HG03159 (cell line): ENCODE measurements at regions not wholly inside any gene's neighbourhood (a gene's known extent, or its start where the extent isn't known, plus 50 kb on each side); places are given as distances from the start of the nearest gene placed in this dataset.
A peak's percentile ranks its signal among the peaks of the same experiment; 100 is the strongest.
"Not testable (repeated sequence)": the region's sequence is repeated elsewhere in the genome, so short reads cannot be mapped to it uniquely, and the experiment has no call there.

Source experiments
- ATAC-seq: cut with Tn5 transposase; IDR thresholded peaks from one replicate; pipeline ENCODE4 v1.9.1; 2021; ENCODE audit warnings: mild to moderate bottlenecking, moderate library complexity; ENCODE audit not compliant: unreplicated experiment

DNA sequence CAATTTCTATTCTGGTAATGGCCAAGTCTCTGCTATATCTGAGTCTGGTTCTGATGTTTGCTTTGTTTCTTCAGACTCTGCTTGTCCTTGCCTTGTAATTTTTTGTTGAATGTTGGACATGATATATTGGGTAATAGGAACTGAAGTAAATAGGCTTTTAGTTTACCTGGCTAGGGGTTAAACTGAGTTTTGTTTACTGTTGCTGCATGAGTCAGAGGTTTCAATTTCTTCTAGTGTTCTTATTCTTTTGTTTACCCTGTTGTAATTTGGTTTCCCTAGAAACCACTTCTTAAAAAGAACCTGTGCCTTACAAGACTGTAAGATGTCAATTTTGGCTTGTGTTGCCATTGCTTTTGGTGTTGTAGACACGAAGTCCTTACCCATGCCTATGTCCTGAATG is 285.0 kb upstream of the KCNH7 start:
- peak; percentile 57 for ATAC-seq

DNA sequence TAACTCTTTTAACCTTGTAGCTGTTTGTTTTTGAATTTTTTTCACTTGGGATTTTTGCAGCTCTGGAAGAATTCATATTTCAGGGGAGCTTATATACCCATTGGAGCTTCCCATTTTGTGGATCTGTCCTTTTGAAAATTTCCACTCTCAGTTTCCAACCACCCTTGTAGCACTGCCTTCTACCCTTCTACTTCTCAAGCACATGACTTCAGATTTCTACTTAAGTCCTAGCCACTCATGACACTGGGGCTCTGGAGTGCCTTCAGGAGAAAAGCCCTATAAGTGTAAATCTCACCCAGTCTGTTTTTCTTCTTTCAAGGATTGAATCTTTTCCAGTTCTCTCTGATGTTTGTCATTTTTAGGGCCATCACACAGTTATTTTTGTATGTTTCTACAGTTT is 283.7 kb upstream of the KCNH7 start:
- ATAC-seq: no peak

DNA sequence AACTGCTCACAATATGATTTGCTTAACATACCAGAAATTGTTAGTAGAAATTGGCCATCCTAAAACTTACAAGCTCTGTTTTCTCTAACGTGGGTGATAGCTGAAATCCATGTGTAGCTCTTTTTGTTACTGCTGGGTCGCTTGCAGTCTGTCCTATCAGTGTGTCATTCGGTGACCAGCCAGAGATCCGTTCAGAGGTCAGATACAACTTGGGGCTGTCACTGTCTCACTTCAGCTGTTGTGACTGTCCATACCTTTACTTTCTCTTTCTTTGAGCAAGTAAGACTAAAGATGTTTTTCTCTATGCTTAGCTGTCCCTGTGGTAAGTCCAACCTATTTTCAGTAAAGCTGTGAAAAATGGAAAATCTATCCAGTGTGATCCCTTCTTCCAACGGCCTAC is 282.9 kb upstream of the KCNH7 start:
- no peak for ATAC-seq

GRCh38 chr2:163119966-163120365 is 281.4 kb upstream of the KCNH7 start:
- ATAC-seq: no peak

DNA sequence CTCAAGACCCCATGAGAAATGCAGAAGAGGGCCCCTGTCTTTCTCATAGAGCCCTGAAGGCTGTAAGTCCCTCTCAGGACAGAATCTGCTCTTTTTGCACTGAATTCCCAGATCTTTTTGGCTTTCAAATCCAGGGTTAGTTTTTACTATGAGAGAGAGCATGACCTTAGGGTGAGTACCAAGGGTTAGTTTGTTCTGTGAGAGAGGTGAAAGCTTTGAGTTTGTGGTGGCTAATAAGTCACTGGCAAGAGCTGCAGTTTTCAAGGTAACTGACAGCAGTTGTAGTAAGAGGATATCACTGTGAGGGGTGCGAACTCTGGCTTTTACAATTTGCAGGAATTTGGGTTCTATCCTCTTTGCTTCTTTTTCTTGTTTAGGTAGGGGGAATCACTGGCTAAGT is 248.4 kb upstream of the KCNH7 start:
- ATAC-seq: no peak

DNA sequence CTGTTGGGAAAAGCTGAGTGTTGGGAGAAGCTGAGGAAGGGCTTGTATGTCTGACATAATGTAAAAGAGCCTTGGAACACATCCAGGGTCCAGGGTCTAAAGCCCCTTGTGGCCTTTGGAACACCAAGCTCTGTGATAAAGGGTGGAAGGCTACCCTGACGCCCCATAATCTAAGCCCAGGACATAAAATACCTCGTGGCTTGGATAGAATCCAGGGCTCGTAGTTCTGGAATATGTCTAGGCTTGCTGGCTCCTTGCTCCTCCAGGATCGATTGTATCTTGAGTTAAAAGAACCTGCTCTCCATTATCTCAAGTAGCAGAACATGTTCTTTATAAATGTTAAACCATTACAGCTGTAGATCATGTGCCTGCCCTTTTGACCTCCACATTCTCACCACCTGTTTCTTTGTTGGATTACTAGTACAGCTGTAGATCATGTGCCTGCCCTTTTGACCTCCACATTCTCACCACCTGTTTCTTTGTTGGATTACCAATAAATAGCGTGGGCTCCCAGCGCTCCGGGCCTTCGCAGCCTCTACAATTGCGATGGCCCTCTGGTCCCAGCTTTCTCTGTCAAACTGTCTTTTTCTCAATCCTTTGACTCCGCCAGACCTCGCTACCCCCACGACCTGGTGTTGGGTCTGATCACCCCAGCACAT is 246.9 kb upstream of the KCNH7 start:
- ATAC-seq: not testable (repeated sequence)

DNA sequence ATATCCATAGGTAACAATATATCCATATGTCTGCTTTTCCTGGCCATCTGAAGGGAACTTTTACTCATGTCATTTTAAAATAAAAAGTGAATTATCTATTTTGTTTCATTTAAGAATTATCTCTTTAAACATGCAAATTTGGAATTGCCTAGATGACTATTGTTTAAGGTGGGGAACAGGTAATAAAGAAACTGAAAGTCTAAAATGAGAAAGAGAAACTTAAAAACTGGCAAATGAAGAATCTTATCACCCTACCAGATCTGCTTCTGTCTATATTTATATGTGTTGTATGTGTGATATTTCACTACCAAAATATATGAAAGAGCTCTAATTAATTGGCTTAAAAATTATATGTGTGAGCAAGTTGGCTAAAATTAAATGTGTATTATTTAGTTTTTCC is 243.2 kb upstream of the KCNH7 start:
- ATAC-seq: peak; percentile 64

DNA sequence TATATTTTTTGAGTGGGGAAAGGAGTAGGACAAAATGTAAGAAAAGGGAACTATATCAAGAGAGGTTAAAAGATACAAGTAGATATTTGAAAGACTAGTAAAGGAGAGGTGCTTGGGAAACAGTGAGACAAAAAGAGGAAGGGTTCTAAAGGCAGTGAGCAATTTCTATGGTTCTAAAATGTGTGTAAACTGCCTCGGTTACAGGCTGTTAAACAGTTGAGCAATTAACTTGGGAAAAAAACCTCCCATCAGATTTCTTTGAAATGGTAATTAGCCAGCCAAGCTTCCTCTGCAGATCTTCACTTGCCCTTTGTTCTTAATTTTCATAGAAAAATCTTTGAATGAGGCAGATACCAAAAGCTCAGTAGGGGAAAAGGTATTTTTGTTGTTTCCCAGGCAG is 238.7 kb upstream of the KCNH7 start:
- ATAC-seq: no peak

DNA sequence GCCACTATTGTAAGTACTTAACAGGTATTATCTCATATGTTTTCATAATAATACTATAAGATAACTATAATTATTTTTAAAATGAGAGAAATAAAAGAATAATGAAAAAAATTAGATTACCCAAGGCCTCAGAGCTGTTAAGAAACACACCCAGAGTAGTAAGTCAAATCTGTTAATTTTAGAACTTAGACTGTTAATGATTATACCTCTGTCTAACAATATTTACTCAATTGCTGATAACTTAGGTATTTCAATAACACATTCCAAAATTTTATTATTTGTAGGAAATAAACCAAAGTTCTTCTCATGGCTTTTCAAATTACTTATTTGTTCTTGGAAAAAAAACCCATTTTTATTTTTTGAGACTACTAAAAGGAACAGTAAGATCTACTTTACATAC is 227.5 kb upstream of the KCNH7 start:
- ATAC-seq: no peak

- ATAC-seq: no peak
Measured at GRCh38 chr2:163062524-163062923, 224.0 kb upstream of the KCNH7 start.

DNA sequence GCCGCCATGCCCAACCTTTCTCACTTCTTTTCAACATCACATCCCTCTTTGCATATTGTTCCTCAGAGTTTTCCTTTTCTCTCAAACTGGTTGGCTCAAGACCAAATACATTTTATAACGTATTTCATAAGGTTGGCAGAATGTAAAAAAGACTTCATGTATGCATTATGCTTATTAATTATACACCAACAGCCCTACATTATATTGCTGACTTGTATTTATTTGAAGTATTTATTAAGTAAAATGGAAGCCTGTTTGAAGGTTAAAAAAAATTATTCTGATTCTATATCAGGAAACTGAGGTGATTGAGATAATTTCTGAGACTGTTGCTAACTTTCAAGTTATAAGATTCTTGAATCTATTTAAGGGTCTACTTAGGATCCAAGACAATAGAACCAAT is 208.0 kb upstream of the KCNH7 start:
- no peak for ATAC-seq

DNA sequence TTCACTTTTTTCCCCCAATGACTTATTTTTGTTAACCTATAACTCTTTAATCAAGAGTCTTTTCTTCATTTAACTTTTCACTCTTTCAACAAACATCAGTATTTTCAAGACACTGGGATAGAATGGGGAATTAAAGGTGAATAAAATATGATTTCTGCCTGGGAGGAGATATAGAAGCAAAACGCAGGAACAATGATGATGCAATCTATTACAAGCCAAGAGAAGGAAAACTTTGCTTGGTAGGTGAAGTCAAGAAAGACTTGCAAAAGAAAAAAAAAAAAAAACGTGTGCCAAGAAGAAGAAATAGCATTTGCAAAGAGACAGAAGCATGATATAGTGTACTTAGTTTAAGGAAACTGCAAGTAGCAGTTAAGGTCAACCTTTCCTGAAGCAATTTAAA is 207.3 kb upstream of the KCNH7 start:
- ATAC-seq: no peak

DNA sequence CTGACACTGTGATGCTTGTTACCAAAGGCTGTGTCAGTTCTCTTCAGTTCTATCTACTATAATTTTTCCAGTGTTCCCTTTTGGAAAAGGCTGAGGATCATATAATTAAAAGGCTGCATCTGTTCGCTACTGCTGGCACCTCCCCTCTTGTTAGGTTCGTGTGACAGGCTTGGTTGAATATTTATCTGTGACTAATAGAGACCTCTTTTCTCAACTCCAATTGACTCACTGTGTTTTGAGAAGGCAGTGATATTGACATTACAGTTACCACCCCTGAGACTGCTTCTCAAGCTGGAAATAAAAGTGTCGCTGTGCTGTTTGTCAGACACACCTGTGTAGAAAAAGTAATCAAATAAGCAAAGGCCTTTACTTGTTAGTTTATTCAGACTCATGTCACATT is 205.5 kb upstream of the KCNH7 start:
- ATAC-seq: no peak

DNA sequence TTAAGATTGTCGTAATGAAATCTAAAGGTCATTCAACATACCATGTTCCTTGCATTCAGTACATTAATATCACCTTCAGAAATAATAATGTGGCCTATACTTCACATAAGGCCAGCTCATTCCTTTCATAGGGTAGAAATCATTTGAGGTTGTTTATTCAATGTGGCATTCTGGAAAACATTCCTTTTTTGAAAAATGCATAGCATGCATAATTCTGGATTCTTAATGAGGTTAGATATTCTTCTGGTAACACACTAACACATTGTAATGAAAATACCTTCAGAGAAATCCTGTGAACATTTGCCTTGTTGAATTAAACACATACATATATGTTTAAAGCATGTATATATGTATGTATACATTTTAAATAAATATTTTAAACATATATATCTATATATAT is 204.6 kb upstream of the KCNH7 start:
- no peak for ATAC-seq

GRCh38 chr2:163039266-163039665 is 200.7 kb upstream of the KCNH7 start:
- ATAC-seq: no peak

GRCh38 chr2:163028807-163029206 is 190.2 kb upstream of the KCNH7 start:
- no peak for ATAC-seq

- ATAC-seq: not testable (repeated sequence)
Measured at GRCh38 chr2:163026136-163026775, 187.7 kb upstream of the KCNH7 start.

DNA sequence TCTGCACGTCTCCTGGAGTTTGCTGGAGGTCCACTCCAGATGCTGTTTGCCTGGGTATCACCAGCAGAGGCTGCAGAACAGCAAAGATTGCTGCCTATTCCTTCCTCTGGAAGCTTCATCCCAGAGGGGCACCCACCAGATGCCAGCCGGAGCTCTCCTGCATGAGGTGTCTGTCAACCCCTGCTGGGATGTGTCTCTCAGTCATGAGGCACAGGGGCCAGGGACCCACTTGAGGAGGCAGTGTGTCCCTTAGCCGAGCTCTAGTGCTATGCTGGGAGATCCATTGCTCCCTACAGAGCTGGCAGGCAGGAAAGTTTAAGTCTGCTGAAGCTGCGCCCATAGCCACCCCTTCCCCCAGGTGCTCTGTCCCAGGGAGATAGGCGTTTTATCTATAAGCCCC is 178.3 kb upstream of the KCNH7 start:
- not testable (repeated sequence) for ATAC-seq

DNA sequence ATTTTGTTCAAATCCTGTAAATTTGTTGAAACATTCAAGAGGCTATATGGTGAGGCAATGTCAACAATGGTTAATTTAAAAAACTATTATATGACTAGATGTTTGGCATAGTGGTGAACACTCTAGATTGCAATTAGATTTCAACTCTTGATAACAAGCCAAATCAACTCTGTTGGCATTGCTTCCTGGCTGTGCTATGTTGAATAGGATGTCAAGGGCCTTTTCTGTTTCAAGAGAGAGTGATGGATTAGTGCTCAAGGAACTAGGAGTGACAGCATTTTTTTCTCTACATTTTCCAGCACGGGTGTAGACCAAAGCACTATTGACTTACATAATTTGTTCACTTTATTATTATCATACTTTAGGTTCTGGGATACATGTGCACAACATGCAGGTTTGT is 172.4 kb upstream of the KCNH7 start:
- no peak for ATAC-seq

DNA sequence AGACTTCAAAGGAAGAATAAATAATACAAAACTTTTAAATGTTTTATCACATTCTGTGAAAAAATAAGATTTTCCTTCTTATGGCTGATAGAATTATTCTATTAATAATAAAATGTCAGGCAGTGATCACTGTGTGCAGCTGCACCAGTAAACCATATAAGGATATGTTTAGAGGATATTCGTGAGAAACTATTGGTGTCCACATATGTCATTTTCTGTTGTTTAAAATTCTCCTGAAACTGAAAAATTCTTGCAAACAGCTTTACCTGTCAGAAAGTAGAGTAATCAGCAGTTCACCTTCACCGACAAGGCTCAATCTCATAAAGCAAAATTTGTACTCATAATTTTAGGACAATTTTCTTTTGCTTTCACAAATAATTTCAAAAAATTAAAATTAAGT is 170.1 kb upstream of the KCNH7 start:
- no peak for ATAC-seq

DNA sequence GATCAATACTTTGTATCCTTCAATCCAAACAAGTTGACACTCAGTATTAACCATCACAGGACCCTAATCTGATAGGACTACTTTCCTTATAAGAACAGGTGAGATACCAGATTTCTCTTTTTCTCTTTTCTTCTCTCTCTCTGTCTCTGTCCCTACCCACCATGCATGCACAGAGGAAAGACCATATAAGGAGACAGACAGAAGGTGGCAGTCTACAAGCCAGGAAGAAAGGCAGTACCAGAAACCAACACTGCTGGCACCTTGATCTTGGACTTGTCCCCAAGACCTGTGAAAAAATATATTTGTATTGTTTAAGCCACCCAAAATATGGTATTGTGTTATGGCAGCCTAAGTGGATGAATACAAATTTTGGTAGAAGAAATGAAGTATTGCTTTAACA is 156.2 kb upstream of the KCNH7 start:
- ATAC-seq: peak; percentile 60

GRCh38 chr2:162992828-162993227 is 154.3 kb upstream of the KCNH7 start:
- no peak for ATAC-seq

DNA sequence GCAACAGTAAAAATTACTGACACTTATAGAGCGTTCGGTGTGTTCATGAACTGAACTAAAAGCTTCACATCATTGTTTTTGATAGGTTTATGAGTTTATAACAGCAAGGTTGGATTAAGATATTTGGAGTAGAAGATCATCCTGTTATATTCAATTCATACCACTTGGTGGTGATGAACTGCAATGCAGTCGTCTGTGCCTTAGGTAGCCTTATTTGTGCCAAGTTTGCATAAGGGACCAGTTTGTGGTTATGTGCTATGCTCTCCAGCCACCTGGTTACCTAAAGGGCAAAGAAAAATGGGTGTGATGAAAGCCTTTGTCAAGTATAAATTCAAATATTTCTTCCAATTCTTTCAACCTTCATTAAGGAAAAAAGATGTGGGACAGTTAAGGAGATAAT is 150.9 kb upstream of the KCNH7 start:
- ATAC-seq: peak; percentile 53
